Erythroblast (primary cell): ENCODE measurements at regions not wholly inside any gene's neighbourhood (a gene's known extent, or its start where the extent isn't known, plus 50 kb on each side); places are given as distances from the start of the nearest gene placed in this dataset.

ENCODE experiments used
- GATA1 ChIP-seq: IDR thresholded peaks from 2 replicates; pipeline ENCODE4 v1.6.1; 2011; ENCODE audit warnings: low read depth, mild to moderate bottlenecking, control low read depth, low read length, moderate library complexity
- POLR2A ChIP-seq: IDR thresholded peaks from 2 replicates; pipeline ENCODE4 v1.6.1; 2011; ENCODE audit warnings: mild to moderate bottlenecking, low read length

GRCh38 chr18:41165625-41166024, 789.4 kb upstream of the PIK3C3 start:
- TF ChIP-seq POLR2A (no peak), GATA1 (no peak)
